VCaP (cell line): ENCODE measurements at regions not wholly inside any gene's neighbourhood (a gene's known extent, or its start where the extent isn't known, plus 50 kb on each side); places are given as distances from the start of the nearest gene placed in this dataset.

Experiments
- H3K27ac ChIP-seq: fragments of 450-650 bp; 2 replicates; pipeline ENCODE4 v1.5.1; 2017
- TF ChIP-seq, protein P1 (sequence below): fragments of 450-650 bp; conservative IDR thresholded peaks from 2 replicates; pipeline ENCODE4 v1.5.1; 2017; ENCODE audit warnings: mild to moderate bottlenecking, moderate library complexity

DNA sequence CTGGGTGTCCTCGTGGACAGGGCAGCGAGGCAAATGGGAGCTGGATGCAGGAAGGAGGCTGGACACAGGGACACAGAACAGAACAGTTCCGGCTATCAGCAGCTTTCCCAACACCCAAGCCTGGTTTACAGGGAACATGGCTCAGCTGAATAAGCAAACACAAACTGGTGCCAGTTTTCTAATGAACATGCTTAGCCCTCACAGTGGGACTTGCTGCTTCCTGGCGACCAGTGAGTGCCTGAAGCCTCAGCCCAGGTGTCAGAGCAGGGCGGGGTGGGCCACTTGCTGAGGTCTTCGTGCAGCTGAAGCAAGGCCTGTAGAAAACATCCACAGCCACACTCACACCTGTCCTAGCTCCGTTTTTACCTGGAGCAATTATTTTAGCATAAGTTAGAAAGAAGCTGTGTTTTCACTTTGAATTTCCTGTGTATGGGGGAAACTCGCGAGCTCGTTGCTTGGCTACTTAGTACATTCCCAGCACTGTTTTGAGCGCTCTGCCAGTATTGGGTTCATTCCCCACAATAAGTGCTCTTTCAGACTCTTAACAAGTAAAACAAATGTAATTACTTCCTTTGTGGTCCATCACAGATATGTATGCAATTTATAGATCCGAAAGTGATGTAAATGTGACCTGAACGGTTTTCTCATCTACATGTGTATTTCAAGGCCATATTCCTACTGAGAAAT lies 261.2 kb upstream of the SHH start:
- TF ChIP-seq, protein P1, sequence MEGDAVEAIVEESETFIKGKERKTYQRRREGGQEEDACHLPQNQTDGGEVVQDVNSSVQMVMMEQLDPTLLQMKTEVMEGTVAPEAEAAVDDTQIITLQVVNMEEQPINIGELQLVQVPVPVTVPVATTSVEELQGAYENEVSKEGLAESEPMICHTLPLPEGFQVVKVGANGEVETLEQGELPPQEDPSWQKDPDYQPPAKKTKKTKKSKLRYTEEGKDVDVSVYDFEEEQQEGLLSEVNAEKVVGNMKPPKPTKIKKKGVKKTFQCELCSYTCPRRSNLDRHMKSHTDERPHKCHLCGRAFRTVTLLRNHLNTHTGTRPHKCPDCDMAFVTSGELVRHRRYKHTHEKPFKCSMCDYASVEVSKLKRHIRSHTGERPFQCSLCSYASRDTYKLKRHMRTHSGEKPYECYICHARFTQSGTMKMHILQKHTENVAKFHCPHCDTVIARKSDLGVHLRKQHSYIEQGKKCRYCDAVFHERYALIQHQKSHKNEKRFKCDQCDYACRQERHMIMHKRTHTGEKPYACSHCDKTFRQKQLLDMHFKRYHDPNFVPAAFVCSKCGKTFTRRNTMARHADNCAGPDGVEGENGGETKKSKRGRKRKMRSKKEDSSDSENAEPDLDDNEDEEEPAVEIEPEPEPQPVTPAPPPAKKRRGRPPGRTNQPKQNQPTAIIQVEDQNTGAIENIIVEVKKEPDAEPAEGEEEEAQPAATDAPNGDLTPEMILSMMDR = no peak
- peak overlapping the region; percentile 55 for H3K27ac ChIP-seq

- TF ChIP-seq, protein P1 = no peak
- no peak overlapping the region for H3K27ac ChIP-seq
These were observed 259.3 kb upstream of the SHH start for GRCh38 chr7:156071612-156072011.

DNA sequence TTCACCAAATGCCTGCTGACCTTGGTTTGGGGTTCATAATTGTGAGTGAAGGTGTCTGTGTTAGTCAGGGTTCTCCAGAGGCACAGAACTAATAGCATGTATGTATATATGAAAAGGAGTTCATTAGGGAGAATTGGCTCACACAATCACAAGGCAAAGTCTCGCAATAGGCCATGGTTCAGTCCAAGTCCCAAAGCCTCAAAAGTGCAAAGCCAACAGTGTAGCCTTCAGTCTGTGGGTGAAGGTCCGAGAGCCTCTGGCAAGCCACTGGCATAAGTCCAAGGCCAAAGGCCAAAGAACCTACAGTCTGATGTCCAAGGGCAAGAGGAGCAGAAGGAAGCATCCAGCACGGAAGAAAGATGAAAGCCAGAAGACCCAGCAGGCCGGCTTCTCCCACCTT lies 257.6 kb upstream of the SHH start:
- TF ChIP-seq, protein P1 = no peak
- H3K27ac ChIP-seq = no peak overlapping the region

GRCh38 chr7:156067156-156067555 lies 254.9 kb upstream of the SHH start:
- TF ChIP-seq, protein P1 = no peak
- no peak overlapping the region for H3K27ac ChIP-seq

DNA sequence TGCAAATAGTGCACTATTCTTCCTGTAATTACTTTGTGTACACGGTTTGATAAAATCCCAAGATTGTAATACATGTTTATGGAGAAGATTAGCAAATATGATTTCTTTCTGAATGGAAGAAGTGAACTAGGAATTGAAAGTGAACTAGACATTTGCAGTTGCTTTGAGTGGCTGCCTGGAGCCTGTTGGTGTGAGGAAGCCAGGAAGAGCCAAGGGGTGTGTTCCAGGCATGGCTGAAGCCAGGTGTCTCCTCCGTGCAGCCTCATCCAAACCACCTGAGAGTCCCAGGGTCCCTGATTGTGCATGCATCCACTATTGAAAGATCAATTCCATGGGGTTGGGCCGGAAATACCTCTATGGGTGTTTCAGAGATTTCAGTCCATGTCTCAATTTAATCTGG lies 253.1 kb upstream of the SHH start:
- H3K27ac ChIP-seq = peak overlapping the region; percentile 62
- TF ChIP-seq, protein P1 = no peak

DNA sequence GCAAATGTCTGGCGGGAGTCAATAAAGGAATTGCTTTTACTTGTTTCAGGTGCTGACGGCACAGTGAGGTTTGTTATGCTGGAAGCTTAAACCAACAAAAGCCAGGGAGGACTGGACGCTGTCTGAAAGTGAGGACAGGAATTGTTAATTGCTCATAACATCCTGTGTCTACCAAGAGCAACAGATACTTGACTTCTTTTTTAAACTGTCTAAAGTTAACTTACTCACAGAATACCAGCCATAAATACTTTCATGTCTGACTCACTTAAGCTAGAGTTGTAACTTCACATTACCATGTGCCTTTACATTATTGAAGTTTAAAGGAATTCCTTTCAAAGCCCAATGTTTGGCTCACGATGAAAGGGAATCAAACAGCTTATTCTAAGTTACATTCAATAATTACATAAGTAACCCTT lies 252.7 kb upstream of the SHH start:
- TF ChIP-seq, protein P1 = no peak
- H3K27ac ChIP-seq = peak overlapping the region; percentile 62

DNA sequence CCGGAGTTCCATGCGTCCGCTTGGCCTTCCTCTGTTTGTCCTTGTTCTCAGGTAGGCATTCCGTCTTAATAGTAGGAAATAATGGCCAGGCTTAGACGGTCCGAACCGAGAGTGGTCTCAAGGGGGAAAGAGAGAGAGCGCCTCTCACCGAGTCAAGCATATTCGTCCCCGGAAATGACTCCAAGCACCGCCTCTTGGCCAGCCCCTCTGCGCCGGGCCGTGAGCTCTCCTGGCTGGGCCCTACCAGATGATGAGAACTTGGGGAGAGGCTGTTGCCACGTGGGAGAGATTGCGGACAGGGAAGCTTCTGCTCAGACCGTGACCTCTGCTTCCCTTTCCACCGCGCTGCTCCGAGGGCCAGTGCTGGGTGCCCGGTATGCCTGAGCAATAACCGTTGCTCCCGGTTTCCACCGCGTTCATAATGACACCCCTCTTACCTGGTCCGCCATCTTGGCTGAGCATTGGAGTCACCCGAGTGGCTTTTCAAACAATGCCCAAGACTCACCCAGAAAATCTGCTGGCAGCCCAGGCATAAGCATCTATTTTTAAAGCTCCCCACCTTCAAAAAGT lies 251.1 kb upstream of the SHH start:
- H3K27ac ChIP-seq = no peak overlapping the region
- TF ChIP-seq, protein P1 = no peak
